IMR-90 (cell line): ENCODE measurements at regions not wholly inside any gene's neighbourhood (a gene's known extent, or its start where the extent isn't known, plus 50 kb on each side); places are given as distances from the start of the nearest gene placed in this dataset.

Experiments
- ATAC-seq: fragments of 200-7000 bp; cut with Tn5 transposase; 2 replicates; pipeline ENCODE4 v1.9.1; 2020; ENCODE audit warnings: low read depth, mild to moderate bottlenecking, moderate library complexity
- BruUV-seq: library from RNA; stranded (reverse); fragments of 400-500 nt; replicated peaks from 2 replicates; lab custom pipeline; 2021; lab: Mats Ljungman, UMichigan
- CTCF ChIA-PET: fragments of 300-600 bp; formaldehyde crosslinking; extraction: SDS; loops from one replicate; lab custom pipeline; 2021; ENCODE audit warnings: antibody characterized with exemption; lab: Yijun Ruan, JAX
- POLR2A ChIA-PET: fragments of 300-600 bp; sonication (Branson Sonifier 250); formaldehyde crosslinking; loops from one replicate; lab custom pipeline; 2022; ENCODE audit warnings: antibody characterized with exemption; ENCODE audit not compliant: unreplicated experiment; lab: Charles Lee
- DNase-seq: peaks from one replicate; pipeline ENCODE4 v3.0.0; 2013
- H2AFZ ChIP-seq: replicated peaks from 2 replicates; pipeline ENCODE3; 2013; ENCODE audit warnings: low read length, mild to moderate bottlenecking; ENCODE audit not compliant: poor library complexity
- H2AK5ac ChIP-seq: 2 replicates; pipeline ENCODE4 v1.6.1; 2013; ENCODE audit warnings: low read depth, low read length, inconsistent platforms
- H2AK9ac ChIP-seq: replicated peaks from 2 replicates; pipeline ENCODE3; 2013; ENCODE audit warnings: mild to moderate bottlenecking, low read depth, low read length, moderate library complexity; ENCODE audit not compliant: poor library complexity
- H2BK120ac ChIP-seq: 2 replicates; pipeline ENCODE4 v1.6.1; 2013; ENCODE audit warnings: low read depth, low read length, inconsistent platforms
- H2BK15ac ChIP-seq: 3 replicates; pipeline ENCODE4 v1.6.1; 2013; ENCODE audit warnings: low read depth, low read length, inconsistent platforms
- H2BK20ac ChIP-seq: 2 replicates; pipeline ENCODE4 v1.6.1; 2013; ENCODE audit warnings: low read depth, mild to moderate bottlenecking, inconsistent platforms, low read length, moderate library complexity
- H2BK5ac ChIP-seq: 2 replicates; pipeline ENCODE4 v1.6.1; 2013; ENCODE audit warnings: mild to moderate bottlenecking, low read depth, low read length, inconsistent platforms; ENCODE audit not compliant: poor library complexity, severe bottlenecking
- H3K14ac ChIP-seq: replicated peaks from 2 replicates; pipeline ENCODE4 v1.6.1; 2013; ENCODE audit warnings: low read depth, low read length, inconsistent platforms
- H3K18ac ChIP-seq: 2 replicates; pipeline ENCODE4 v1.6.1; 2013; ENCODE audit warnings: low read depth, low read length, control low read depth
- H3K23ac ChIP-seq: 2 replicates; pipeline ENCODE4 v1.6.1; 2013; ENCODE audit warnings: low read depth, low read length, inconsistent platforms
- H3K27ac ChIP-seq: 2 replicates; pipeline ENCODE4 v1.5.1; 2013; ENCODE audit warnings: mild to moderate bottlenecking, control low read depth, low read length; ENCODE audit not compliant: insufficient read depth
- H3K27me3 ChIP-seq: 2 replicates; pipeline ENCODE4 v1.6.1; 2013; ENCODE audit warnings: low read length; ENCODE audit not compliant: control insufficient read depth, insufficient read depth
- H3K36me3 ChIP-seq: 2 replicates; pipeline ENCODE4 v1.6.1; 2013; ENCODE audit warnings: low read length, mixed read lengths; ENCODE audit not compliant: control insufficient read depth, insufficient read depth
- H3K4ac ChIP-seq: 2 replicates; pipeline ENCODE4 v1.6.1; 2013; ENCODE audit warnings: low read depth, low read length, inconsistent platforms
- H3K4me1 ChIP-seq: 2 replicates; pipeline ENCODE4 v1.6.1; 2013; ENCODE audit warnings: low read length, mixed read lengths; ENCODE audit not compliant: control insufficient read depth, insufficient read depth
- H3K4me2 ChIP-seq: 2 replicates; pipeline ENCODE4 v1.6.1; 2013; ENCODE audit warnings: low read depth, mild to moderate bottlenecking, control low read depth, low read length, moderate library complexity
- H3K4me3 ChIP-seq: 2 replicates; pipeline ENCODE4 v1.5.1; 2013; ENCODE audit warnings: low read depth, mild to moderate bottlenecking, control low read depth, low read length, moderate library complexity; ENCODE audit not compliant: insufficient read depth
- H3K56ac ChIP-seq: 2 replicates; pipeline ENCODE4 v1.6.1; 2013; ENCODE audit warnings: low read length, inconsistent platforms; ENCODE audit not compliant: insufficient read depth; ENCODE audit errors: extremely low read depth
- H3K79me1 ChIP-seq, 2 experiments: 2 replicates each; pipeline ENCODE4 v1.6.1; 2013; ENCODE audit warnings: low read length in 2 of 2, inconsistent platforms in 1 of 2, low read depth in 1 of 2
- H3K9ac ChIP-seq: 2 replicates; pipeline ENCODE4 v1.6.1; 2013; ENCODE audit warnings: low read depth, low read length, control low read depth
- H3K9me1 ChIP-seq: 2 replicates; pipeline ENCODE4 v1.6.1; 2013; ENCODE audit warnings: low read length, inconsistent platforms; ENCODE audit not compliant: insufficient read depth
- H3K9me3 ChIP-seq: 2 replicates; pipeline ENCODE4 v1.6.1; 2013; ENCODE audit warnings: low read length; ENCODE audit not compliant: control insufficient read depth, insufficient read depth
- H4K20me1 ChIP-seq: 2 replicates; pipeline ENCODE4 v1.6.1; 2013; ENCODE audit warnings: low read length, inconsistent platforms; ENCODE audit not compliant: insufficient read depth
- H4K5ac ChIP-seq: 2 replicates; pipeline ENCODE4 v1.6.1; 2013; ENCODE audit warnings: mild to moderate bottlenecking, low read depth, low read length, control low read depth
- H4K8ac ChIP-seq, 2 experiments: 2 replicates each; pipeline ENCODE4 v1.6.1; 2013; ENCODE audit warnings: low read depth in 2 of 2, low read length in 2 of 2, control low read depth in 1 of 2, inconsistent platforms in 1 of 2
- H4K91ac ChIP-seq: 2 replicates; pipeline ENCODE4 v1.6.1; 2013; ENCODE audit warnings: low read depth, low read length, inconsistent platforms; ENCODE audit not compliant: insufficient read depth
- BHLHE40 ChIP-seq: fragments of 150-350 bp; IDR thresholded peaks from 2 replicates; pipeline ENCODE4 v1.6.1; 2016; ENCODE audit warnings: mild to moderate bottlenecking, low read depth, low read length
- CEBPB ChIP-seq: IDR thresholded peaks from 2 replicates; pipeline ENCODE4 v1.6.1; 2012; ENCODE audit warnings: low read depth, low read length, improper control_type of control experiment
- CHD1 ChIP-seq: IDR thresholded peaks from 2 replicates; pipeline ENCODE4 v1.6.1; 2012; ENCODE audit warnings: low read depth, low read length, improper control_type of control experiment
- CTCF ChIP-seq: conservative IDR thresholded peaks from 2 replicates; pipeline ENCODE4 v1.5.1; 2012; ENCODE audit warnings: mild to moderate bottlenecking, low read depth, low read length, improper control_type of control experiment
- FOS ChIP-seq: fragments of 150-350 bp; IDR thresholded peaks from 2 replicates; pipeline ENCODE4 v1.6.1; 2016; ENCODE audit warnings: low read depth, low read length
- MAFK ChIP-seq: IDR thresholded peaks from 2 replicates; pipeline ENCODE4 v1.6.1; 2012; ENCODE audit warnings: low read depth, low read length, improper control_type of control experiment
- MAZ ChIP-seq: IDR thresholded peaks from 2 replicates; pipeline ENCODE4 v1.6.1; 2012; ENCODE audit warnings: low read depth, mild to moderate bottlenecking, low read length, improper control_type of control experiment, moderate library complexity, borderline replicate concordance
- MXI1 ChIP-seq: IDR thresholded peaks from 2 replicates; pipeline ENCODE4 v1.6.1; 2012; ENCODE audit warnings: low read depth, mild to moderate bottlenecking, low read length, moderate library complexity, borderline replicate concordance
- NFE2L2 ChIP-seq: fragments of 150-350 bp; IDR thresholded peaks from 2 replicates; pipeline ENCODE4 v1.6.1; 2016; ENCODE audit warnings: low read depth, mild to moderate bottlenecking, low read length
- POLR2A ChIP-seq: IDR thresholded peaks from 2 replicates; pipeline ENCODE4 v1.6.1; 2012; ENCODE audit warnings: mild to moderate bottlenecking, low read depth, low read length
- RAD21 ChIP-seq: IDR thresholded peaks from 2 replicates; pipeline ENCODE4 v1.6.1; 2012; ENCODE audit warnings: low read length, improper control_type of control experiment
- RCOR1 ChIP-seq: IDR thresholded peaks from 2 replicates; pipeline ENCODE4 v1.6.1; 2012; ENCODE audit warnings: mild to moderate bottlenecking, low read length, improper control_type of control experiment; ENCODE audit not compliant: insufficient replicate concordance
- RFX5 ChIP-seq: IDR thresholded peaks from 2 replicates; pipeline ENCODE4 v1.8.0; 2012; ENCODE audit warnings: low read depth, mild to moderate bottlenecking, low read length, moderate library complexity
- SMC3 ChIP-seq: fragments of 150-350 bp; IDR thresholded peaks from 2 replicates; pipeline ENCODE4 v1.6.1; 2016; ENCODE audit warnings: low read depth, mild to moderate bottlenecking, antibody characterized with exemption, low read length, moderate library complexity
- USF2 ChIP-seq: fragments of 150-350 bp; IDR thresholded peaks from 2 replicates; pipeline ENCODE4 v1.6.1; 2017; ENCODE audit warnings: mild to moderate bottlenecking, antibody characterized with exemption, low read length, low read depth
- WGBS, 2 experiments: methylation state at CpG; one replicate each; pipeline versions ENCODE4 v1.1.5 to v1.1.7; 2013; ENCODE audit warnings: missing lambda C conversion rate in 2 of 2; ENCODE audit not compliant: insufficient read length in 1 of 2; ENCODE audit errors: extremely low coverage in 2 of 2; 5-methylcytosine and 5-hydroxymethylcytosine counted together
- dilution Hi-C: fragments of 300-500 bp; cut with HindIII; formaldehyde crosslinking; loops from one replicate; pipeline ENCODE4 v1.14.3; 2018; ENCODE audit warnings: low sequenced_read_pairs; ENCODE audit not compliant: unreplicated experiment
- in situ Hi-C: fragments of 300-500 bp; cut with MboI; formaldehyde crosslinking; loops from 3 replicates; pipeline ENCODE4 v1.14.3; 2019; ENCODE audit warnings: low sequenced_read_pairs, inconsistent platforms, mixed read lengths
- intact Hi-C: fragments of 100-400 bp; cut with micrococcal nuclease; formaldehyde crosslinking; loops from 2 replicates; pipeline ENCODE4 v1.10.0; 2022
- TF ChIP-seq, protein P1 (sequence below): fragments of 150-350 bp; IDR thresholded peaks from 2 replicates; pipeline ENCODE4 v1.6.1; 2016; ENCODE audit warnings: low read depth, mild to moderate bottlenecking, low read length, moderate library complexity, borderline replicate concordance

- no peak for TF ChIP-seq CTCF
- no peak for TF ChIP-seq MAZ
- TF ChIP-seq MAFK = no peak
- no peak for TF ChIP-seq CHD1
- TF ChIP-seq BHLHE40 = no peak
- TF ChIP-seq, protein P1, sequence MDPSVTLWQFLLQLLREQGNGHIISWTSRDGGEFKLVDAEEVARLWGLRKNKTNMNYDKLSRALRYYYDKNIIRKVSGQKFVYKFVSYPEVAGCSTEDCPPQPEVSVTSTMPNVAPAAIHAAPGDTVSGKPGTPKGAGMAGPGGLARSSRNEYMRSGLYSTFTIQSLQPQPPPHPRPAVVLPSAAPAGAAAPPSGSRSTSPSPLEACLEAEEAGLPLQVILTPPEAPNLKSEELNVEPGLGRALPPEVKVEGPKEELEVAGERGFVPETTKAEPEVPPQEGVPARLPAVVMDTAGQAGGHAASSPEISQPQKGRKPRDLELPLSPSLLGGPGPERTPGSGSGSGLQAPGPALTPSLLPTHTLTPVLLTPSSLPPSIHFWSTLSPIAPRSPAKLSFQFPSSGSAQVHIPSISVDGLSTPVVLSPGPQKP = no peak
- no peak for TF ChIP-seq USF2
- TF ChIP-seq MXI1 = no peak
- TF ChIP-seq SMC3 = no peak
- TF ChIP-seq RFX5 = no peak
- no peak for TF ChIP-seq POLR2A
- no peak for TF ChIP-seq CEBPB
- no peak for TF ChIP-seq RCOR1
- TF ChIP-seq NFE2L2 = no peak
- TF ChIP-seq FOS = no peak
- no peak for TF ChIP-seq RAD21
- no peak overlapping the region for H2AK9ac ChIP-seq
- no peak for DNase-seq
- no peaks in the 10 kb centered on the region for H3K9me1 ChIP-seq
- no peaks in the 10 kb centered on the region for H4K20me1 ChIP-seq
- no peak overlapping the region for H3K4ac ChIP-seq
- CTCF ChIA-PET = no interaction called here
- no peaks in the 10 kb centered on the region for H3K36me3 ChIP-seq
- intact Hi-C loops = no loop called here
- H2BK120ac ChIP-seq = no peak overlapping the region
- H3K4me1 ChIP-seq = no peaks in the 10 kb centered on the region
- H3K4me2 ChIP-seq = no peak overlapping the region
- H2AK5ac ChIP-seq = no peak overlapping the region
- H4K91ac ChIP-seq = no peak overlapping the region
- H2AFZ ChIP-seq = no peak overlapping the region
- no peak overlapping the region for H3K23ac ChIP-seq
- dilution Hi-C loops = no loop called here
- no peak overlapping the region for H3K14ac ChIP-seq
- H3K4me3 ChIP-seq = no peak overlapping the region
- no peak overlapping the region for H4K5ac ChIP-seq
- no peaks in the 10 kb centered on the region for H3K9me3 ChIP-seq
- BruUV-seq = no TSS peak
- ATAC-seq = no peak
- no peak overlapping the region for H2BK5ac ChIP-seq
- in situ Hi-C loops = no loop called here
- POLR2A ChIA-PET = no interaction called here
- no peak overlapping the region for H3K9ac ChIP-seq
- no CpG with 5 or more reads among the region's 4 CpGs for WGBS, 2 experiments
- H3K18ac ChIP-seq = no peak overlapping the region
- H3K27ac ChIP-seq = no peak overlapping the region
- H3K27me3 ChIP-seq = 0 out of 2 replicates have a peak, but pooled peaks cover 2% of the 10 kb centered on the region
- H4K8ac ChIP-seq = no peak overlapping the region
- H3K79me1 ChIP-seq = no peaks in the 10 kb centered on the region
- no peak overlapping the region for H3K56ac ChIP-seq
- H2BK20ac ChIP-seq = no peak overlapping the region
- no peak overlapping the region for H2BK15ac ChIP-seq
Measured at GRCh38 chr1:47545912-47546483, 108.2 kb downstream of the FOXD2 start.
